GM19025 (cell line): ENCODE measurements at regions not wholly inside any gene's neighbourhood (a gene's known extent, or its start where the extent isn't known, plus 50 kb on each side); places are given as distances from the start of the nearest gene placed in this dataset.

ENCODE experiments used
- ATAC-seq: cut with Tn5 transposase; IDR thresholded peaks from one replicate; pipeline ENCODE4 v1.9.1; 2021; ENCODE audit warnings: mild to moderate bottlenecking, low read depth, moderate library complexity; ENCODE audit not compliant: unreplicated experiment

- ATAC-seq = no peak
Observed at GRCh38 chr20:23233341-23233740, 117.2 kb upstream of the NXT1 start.

- ATAC-seq = no peak
Observed at GRCh38 chr20:23232679-23233308, 117.8 kb upstream of the NXT1 start.

- ATAC-seq = no peak
Observed at GRCh38 chr20:23232219-23232581, 118.4 kb upstream of the NXT1 start.

- ATAC-seq = no peak
Observed at GRCh38 chr20:23231561-23232218, 118.9 kb upstream of the NXT1 start.

- no peak for ATAC-seq
Observed at GRCh38 chr20:23230766-23231385, 119.7 kb upstream of the NXT1 start.

GRCh38 chr20:23229989-23230388 lies 120.6 kb upstream of the NXT1 start:
- no peak for ATAC-seq

- no peak for ATAC-seq
Observed at GRCh38 chr20:23228912-23229311, 121.7 kb upstream of the NXT1 start.

GRCh38 chr20:23227976-23228375 lies 122.6 kb upstream of the NXT1 start:
- no peak for ATAC-seq

- no peak for ATAC-seq
Observed at GRCh38 chr20:23227274-23227673, 123.3 kb upstream of the NXT1 start.

GRCh38 chr20:23226612-23227265 lies 123.9 kb upstream of the NXT1 start:
- no peak for ATAC-seq

- no peak for ATAC-seq
Observed at GRCh38 chr20:23225407-23226060, 125.1 kb upstream of the NXT1 start.

GRCh38 chr20:23224806-23225205 lies 125.8 kb upstream of the NXT1 start:
- no peak for ATAC-seq

GRCh38 chr20:23223908-23224580 lies 126.5 kb upstream of the NXT1 start:
- ATAC-seq = no peak

- no peak for ATAC-seq
Observed at GRCh38 chr20:23222531-23223200, 127.9 kb upstream of the NXT1 start.

GRCh38 chr20:23217023-23217422 lies 130.9 kb upstream of the CD93 start:
- ATAC-seq = no peak

- no peak for ATAC-seq
Observed at GRCh38 chr20:23215344-23215995, 129.3 kb upstream of the CD93 start.

GRCh38 chr20:23214903-23215302 lies 128.8 kb upstream of the CD93 start:
- ATAC-seq = no peak

- ATAC-seq = no peak
Observed at GRCh38 chr20:23212464-23212995, 126.4 kb upstream of the CD93 start.

- ATAC-seq = no peak
Observed at GRCh38 chr20:23212011-23212410, 125.9 kb upstream of the CD93 start.
